ENCODE measurements at regions not wholly inside any gene's neighbourhood (a gene's known extent, or its start where the extent isn't known, plus 50 kb on each side); places are given as distances from the start of the nearest gene placed in this dataset.
A peak's percentile ranks its signal among the peaks of the same experiment; 100 is the strongest.

DNA sequence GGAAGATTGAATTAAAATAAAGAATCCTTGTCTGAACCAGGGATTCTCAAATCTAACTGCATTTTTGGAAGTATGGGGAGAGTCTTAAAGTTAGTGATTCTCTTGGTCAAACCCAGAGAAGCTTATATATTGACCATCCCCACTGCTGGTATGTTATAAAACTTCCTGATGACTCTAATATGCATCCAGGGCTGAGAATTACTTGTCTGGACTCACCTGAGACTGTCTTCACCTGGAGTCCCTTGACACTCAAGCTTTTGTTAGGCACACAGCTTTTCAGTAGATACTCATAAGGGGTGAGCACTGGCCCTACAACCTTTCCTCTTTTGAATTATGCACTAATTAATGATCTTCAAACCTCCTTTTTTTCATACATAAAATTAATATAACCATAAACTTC is 149.6 kb upstream of the GULP1 start:
- dilution Hi-C loops (cut with HindIII; ENCODE audit: low sequenced_read_pairs, unreplicated experiment) (no loop called here), in situ Hi-C loops (cut with MboI; ENCODE audit: low sequenced_read_pairs) (no loop called here), intact Hi-C loops (cut with micrococcal nuclease) (no loop called here)
- H3K9ac ChIP-seq (ENCODE audit: low read depth, low read length) = no peak overlapping the region
- H2BK120ac ChIP-seq (ENCODE audit: low read depth, low read length) = no peak overlapping the region
- H3K4ac ChIP-seq (ENCODE audit: low read depth, low read length) = no peak overlapping the region
- H3K4me2 ChIP-seq (ENCODE audit: low read depth, low read length) = no peak overlapping the region
- no peak overlapping the region for H2BK15ac ChIP-seq (ENCODE audit: low read depth, low read length)
- ChIA-PET CTCF (no interaction called here), POLR2A (ENCODE audit: unreplicated experiment) (no interaction called here)
- no peak overlapping the region for H3K27ac ChIP-seq (ENCODE audit: insufficient read depth, low read length)
- H2BK20ac ChIP-seq (ENCODE audit: low read depth, low read length) = no peak overlapping the region
- H3K23ac ChIP-seq (ENCODE audit: low read depth, low read length) = 0 out of 2 replicates have a peak overlapping the region, but pooled peaks have one; percentile 11
- no peak overlapping the region for H4K8ac ChIP-seq (ENCODE audit: low read depth in 2 of 2, low read length in 2 of 2)
- H2AK5ac ChIP-seq (ENCODE audit: low read depth, low read length) = no peak overlapping the region
- H3K79me1 ChIP-seq (ENCODE audit: low read depth in 1 of 2, low read length in 2 of 2) = no peaks in the 10 kb centered on the region
- H3K9me3 ChIP-seq (ENCODE audit: control insufficient read depth, insufficient read depth, low read length) = no peaks in the 10 kb centered on the region
- ATAC-seq (ENCODE audit: low read depth) (no peak), DNase-seq (no peak)
- H3K14ac ChIP-seq (replicated peaks; ENCODE audit: low read depth, low read length) = no peak overlapping the region
- no TSS peak for BruUV-seq (replicated peaks)
- H3K27me3 ChIP-seq (ENCODE audit: control insufficient read depth, insufficient read depth, low read length) = no peaks in the 10 kb centered on the region
- H3K56ac ChIP-seq (ENCODE audit: extremely low read depth, insufficient read depth, low read length) = no peak overlapping the region
- TF ChIP-seq, protein P1, sequence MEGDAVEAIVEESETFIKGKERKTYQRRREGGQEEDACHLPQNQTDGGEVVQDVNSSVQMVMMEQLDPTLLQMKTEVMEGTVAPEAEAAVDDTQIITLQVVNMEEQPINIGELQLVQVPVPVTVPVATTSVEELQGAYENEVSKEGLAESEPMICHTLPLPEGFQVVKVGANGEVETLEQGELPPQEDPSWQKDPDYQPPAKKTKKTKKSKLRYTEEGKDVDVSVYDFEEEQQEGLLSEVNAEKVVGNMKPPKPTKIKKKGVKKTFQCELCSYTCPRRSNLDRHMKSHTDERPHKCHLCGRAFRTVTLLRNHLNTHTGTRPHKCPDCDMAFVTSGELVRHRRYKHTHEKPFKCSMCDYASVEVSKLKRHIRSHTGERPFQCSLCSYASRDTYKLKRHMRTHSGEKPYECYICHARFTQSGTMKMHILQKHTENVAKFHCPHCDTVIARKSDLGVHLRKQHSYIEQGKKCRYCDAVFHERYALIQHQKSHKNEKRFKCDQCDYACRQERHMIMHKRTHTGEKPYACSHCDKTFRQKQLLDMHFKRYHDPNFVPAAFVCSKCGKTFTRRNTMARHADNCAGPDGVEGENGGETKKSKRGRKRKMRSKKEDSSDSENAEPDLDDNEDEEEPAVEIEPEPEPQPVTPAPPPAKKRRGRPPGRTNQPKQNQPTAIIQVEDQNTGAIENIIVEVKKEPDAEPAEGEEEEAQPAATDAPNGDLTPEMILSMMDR (conservative IDR thresholded peaks at IDR 0.05; ENCODE audit: low read depth, low read length) = no peak
- no peak for TF ChIP-seq POLR2A (IDR thresholded peaks at IDR 0.05; ENCODE audit: low read depth, low read length)
- TF ChIP-seq, protein P2, sequence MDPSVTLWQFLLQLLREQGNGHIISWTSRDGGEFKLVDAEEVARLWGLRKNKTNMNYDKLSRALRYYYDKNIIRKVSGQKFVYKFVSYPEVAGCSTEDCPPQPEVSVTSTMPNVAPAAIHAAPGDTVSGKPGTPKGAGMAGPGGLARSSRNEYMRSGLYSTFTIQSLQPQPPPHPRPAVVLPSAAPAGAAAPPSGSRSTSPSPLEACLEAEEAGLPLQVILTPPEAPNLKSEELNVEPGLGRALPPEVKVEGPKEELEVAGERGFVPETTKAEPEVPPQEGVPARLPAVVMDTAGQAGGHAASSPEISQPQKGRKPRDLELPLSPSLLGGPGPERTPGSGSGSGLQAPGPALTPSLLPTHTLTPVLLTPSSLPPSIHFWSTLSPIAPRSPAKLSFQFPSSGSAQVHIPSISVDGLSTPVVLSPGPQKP (IDR thresholded peaks at IDR 0.05; ENCODE audit: borderline replicate concordance, low read depth, low read length) = no peak
- no peak overlapping the region for H2BK5ac ChIP-seq (ENCODE audit: low read depth, low read length, poor library complexity, severe bottlenecking)
- H3K4me3 ChIP-seq (ENCODE audit: insufficient read depth, low read depth, low read length) = no peak overlapping the region
- H4K20me1 ChIP-seq (ENCODE audit: insufficient read depth, low read length) = no peaks in the 10 kb centered on the region
- H3K18ac ChIP-seq (ENCODE audit: low read depth, low read length) = no peak overlapping the region; the same call in 1 of the 2 replicates
- H2AK9ac ChIP-seq (replicated peaks; ENCODE audit: low read depth, low read length, poor library complexity) = no peak overlapping the region
- H3K9me1 ChIP-seq (ENCODE audit: insufficient read depth, low read length) = no peaks in the 10 kb centered on the region
- H4K91ac ChIP-seq (ENCODE audit: insufficient read depth, low read depth, low read length) = no peak overlapping the region
- no peak overlapping the region for H2AFZ ChIP-seq (replicated peaks; ENCODE audit: low read length, poor library complexity)
- H3K4me1 ChIP-seq (ENCODE audit: control insufficient read depth, insufficient read depth, low read length) = no peaks in the 10 kb centered on the region
- no peaks in the 10 kb centered on the region for H3K36me3 ChIP-seq (ENCODE audit: control insufficient read depth, insufficient read depth, low read length)
- no peak overlapping the region for H4K5ac ChIP-seq (ENCODE audit: low read depth, low read length)
